GM18502 (cell line): ENCODE measurements at regions not wholly inside any gene's neighbourhood (a gene's known extent, or its start where the extent isn't known, plus 50 kb on each side); places are given as distances from the start of the nearest gene placed in this dataset.
"Not testable (repeated sequence)": the region's sequence is repeated elsewhere in the genome, so short reads cannot be mapped to it uniquely, and the experiment has no call there.

Source experiments
- ATAC-seq: cut with Tn5 transposase; IDR thresholded peaks from one replicate; pipeline ENCODE4 v1.9.1; 2021; ENCODE audit warnings: mild to moderate bottlenecking; ENCODE audit not compliant: unreplicated experiment, poor library complexity

DNA sequence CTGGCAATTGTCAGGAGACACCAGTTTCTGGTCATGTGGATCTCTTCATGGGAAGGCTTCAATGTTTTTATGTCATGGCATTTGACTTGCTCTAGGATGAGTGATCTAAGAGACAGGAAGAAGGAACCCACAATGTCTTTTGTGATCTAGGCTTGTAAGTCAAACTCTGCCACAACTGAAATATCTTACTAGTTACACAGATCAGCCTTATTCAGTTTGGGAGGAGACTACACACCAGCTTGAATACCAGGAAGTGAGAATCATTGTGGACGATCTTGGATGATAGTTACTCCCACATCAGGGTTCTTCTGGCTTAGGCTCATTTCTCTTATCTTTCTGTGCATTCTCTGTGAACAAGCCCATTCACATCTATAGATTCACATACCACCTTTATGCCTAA is 236.2 kb upstream of the FBXO33 start:
- ATAC-seq: no peak

- ATAC-seq: no peak
These were observed 234.2 kb upstream of the FBXO33 start for GRCh38 chr14:39666386-39666785.

- ATAC-seq: peak; percentile 53
These were observed 232.8 kb upstream of the FBXO33 start for GRCh38 chr14:39665075-39665475.

DNA sequence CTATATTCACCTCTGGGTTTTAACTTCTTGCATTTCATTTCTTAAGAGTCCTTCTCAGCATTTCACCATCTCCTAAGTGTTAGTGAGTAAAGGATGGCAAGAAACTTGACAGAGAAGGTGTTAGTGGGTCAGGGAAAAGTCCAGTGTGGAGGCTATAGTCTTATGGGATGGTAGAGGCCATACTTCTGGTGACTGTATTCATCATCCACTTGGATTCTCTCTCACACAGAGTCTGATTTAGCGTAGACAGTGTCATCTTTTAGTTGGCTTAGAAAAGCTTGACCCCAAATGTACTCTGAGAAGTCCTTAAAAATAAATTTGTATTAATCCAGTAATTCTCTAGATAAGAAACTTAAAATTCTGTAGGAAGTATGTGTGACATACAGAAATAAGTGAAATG is 232.4 kb upstream of the FBXO33 start:
- ATAC-seq: no peak

GRCh38 chr14:39641224-39641623 is 209.0 kb upstream of the FBXO33 start:
- no peak for ATAC-seq

GRCh38 chr14:39639009-39639408 is 206.8 kb upstream of the FBXO33 start:
- ATAC-seq: not testable (repeated sequence)

GRCh38 chr14:39628087-39628486 is 195.9 kb upstream of the FBXO33 start:
- no peak for ATAC-seq

GRCh38 chr14:39626589-39627576 is 194.7 kb upstream of the FBXO33 start:
- no peak for ATAC-seq

GRCh38 chr14:39621678-39622077 is 189.4 kb upstream of the FBXO33 start:
- ATAC-seq: no peak

DNA sequence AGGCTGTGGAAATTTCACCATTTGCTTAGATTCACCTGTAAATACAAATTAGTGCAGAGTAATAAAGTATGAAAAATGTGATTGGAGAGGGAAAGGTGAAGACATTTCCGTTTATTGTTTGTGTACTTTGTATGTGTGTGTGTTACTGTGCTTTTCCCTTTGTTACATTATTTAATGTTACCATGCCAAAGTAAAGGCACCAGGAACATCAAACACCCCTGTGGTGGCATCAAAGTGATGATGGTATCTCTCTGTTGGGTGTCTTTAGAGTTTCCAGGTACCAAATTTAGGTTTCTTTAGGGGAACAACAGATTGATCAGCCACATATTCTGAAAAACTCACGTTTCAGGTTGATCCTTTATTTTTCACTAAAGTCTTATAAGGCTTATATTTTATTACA is 189.0 kb upstream of the FBXO33 start:
- no peak for ATAC-seq

- ATAC-seq: no peak
These were observed 185.3 kb upstream of the FBXO33 start for GRCh38 chr14:39617537-39617936.

GRCh38 chr14:39615352-39615751 is 183.1 kb upstream of the FBXO33 start:
- ATAC-seq: no peak

GRCh38 chr14:39614297-39614923 is 182.2 kb upstream of the FBXO33 start:
- no peak for ATAC-seq

DNA sequence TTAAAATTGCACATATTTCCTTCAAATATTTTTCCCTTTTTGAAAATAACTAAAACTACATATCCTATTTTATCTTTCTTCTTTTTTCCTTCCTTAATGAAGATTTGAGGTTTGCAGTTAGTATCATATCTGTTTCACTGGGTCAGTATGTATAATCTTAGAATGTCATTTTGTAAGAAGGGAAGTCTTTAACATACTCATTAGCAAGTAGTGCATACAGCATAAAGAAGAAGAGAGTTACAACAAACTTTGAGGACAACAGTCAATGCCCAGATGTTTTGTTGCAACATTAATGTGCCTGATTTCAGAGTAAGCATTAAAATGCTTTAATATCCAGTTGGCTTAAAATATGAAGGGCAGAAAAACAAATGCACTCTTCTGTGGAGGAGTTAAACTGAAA is 176.9 kb upstream of the FBXO33 start:
- no peak for ATAC-seq

- ATAC-seq: no peak
These were observed 175.7 kb upstream of the FBXO33 start for GRCh38 chr14:39607978-39608377.

DNA sequence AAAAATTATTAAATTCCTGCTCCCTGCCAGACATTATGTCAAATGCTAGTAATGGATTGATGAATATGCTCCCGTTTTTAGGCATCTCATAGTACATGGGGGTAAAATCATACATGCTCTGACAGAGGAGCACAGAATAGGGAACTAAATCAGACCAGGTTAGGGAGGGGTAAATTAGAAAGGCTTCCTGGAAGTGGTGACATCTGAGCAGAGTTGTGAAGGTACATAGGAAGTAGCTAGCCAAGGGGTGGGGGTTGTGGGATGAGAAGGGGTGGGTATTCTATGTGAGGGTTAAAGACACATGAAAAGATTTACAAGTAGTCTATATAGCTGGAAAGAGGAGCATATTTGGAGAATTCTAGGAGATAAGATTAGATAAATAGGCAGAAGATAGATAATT is 171.7 kb upstream of the FBXO33 start:
- no peak for ATAC-seq

DNA sequence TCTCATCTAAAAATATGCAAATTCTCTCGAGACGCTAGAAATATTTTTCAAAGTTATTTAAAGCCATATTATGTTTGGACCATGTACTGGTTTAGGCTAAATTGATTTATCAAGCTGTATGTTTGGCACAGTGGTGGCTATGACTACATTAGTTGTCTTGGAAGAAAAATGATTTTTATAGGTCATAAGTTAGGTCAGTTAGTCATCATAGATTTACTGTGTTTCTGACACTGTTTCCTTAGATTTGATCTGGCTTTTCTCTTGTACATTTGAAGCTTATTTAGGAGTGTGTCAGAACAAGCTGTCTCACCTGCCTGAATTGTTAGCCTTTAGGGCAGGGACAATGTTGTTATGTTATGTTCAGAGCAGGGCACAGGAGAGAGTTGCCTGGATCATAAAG is 161.1 kb upstream of the FBXO33 start:
- ATAC-seq: no peak

DNA sequence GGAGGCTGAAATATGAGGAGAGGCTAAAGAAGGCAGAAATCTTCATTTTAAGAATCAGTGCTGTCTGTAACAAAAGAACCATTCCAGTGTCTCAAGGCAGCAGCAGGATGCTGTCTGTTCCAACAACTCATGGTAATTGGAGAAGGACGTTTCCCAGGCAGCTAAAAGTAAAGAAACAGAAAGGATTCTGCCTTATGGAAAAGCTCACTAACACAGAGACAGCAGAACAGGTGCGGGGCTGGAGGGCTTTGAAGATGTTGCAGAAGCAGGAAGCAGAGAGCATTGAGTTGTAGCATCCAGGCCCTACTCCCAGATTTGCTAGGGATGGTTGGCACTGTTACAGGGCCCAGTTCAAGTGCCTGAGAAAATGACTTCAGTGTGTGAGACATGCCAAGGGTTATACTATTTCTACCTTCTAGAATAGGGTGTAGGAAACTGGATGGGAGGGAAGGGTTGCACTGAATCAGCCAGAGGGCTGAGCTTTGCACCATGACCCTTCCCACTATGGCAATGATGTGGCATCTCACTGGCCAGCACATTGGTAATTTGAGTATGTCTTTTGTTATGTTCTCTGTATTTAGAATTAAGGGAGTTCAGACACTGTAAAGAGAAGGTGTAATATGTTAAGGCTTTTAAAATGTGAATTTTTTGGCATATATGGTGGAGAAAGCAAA is 160.0 kb upstream of the FBXO33 start:
- no peak for ATAC-seq

DNA sequence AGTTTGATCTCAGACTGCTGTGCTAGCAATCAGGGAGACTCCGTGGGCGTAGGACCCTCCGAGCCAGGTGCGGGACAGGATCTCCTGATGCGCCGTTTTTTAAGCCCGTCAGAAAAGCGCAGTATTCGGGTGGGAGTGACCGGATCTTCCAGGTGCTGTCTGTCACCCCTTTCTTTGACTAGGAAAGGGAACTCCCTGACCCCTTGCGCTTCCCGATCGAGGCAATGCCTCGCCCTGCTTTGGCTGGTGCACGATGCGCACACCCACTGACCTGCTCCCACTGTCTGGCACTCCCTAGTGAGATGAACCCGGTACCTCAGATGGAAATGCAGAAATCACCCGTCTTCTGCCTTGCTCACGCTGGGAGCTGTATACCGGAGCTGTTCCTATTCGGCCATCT is 157.6 kb upstream of the FBXO33 start:
- not testable (repeated sequence) for ATAC-seq

GRCh38 chr14:39582028-39582654 is 149.9 kb upstream of the FBXO33 start:
- ATAC-seq: no peak

GRCh38 chr14:39581474-39581873 is 149.2 kb upstream of the FBXO33 start:
- ATAC-seq: no peak
